COLO668 (cell line): ENCODE measurements at regions not wholly inside any gene's neighbourhood (a gene's known extent, or its start where the extent isn't known, plus 50 kb on each side); places are given as distances from the start of the nearest gene placed in this dataset.
"Not testable (repeated sequence)": the region's sequence is repeated elsewhere in the genome, so short reads cannot be mapped to it uniquely, and the experiment has no call there.

Experiments used
- DNase-seq: peaks from one replicate; lab custom pipeline; 2025; ENCODE audit not compliant: unreplicated experiment; lab: John Stamatoyannopoulos, UW

DNA sequence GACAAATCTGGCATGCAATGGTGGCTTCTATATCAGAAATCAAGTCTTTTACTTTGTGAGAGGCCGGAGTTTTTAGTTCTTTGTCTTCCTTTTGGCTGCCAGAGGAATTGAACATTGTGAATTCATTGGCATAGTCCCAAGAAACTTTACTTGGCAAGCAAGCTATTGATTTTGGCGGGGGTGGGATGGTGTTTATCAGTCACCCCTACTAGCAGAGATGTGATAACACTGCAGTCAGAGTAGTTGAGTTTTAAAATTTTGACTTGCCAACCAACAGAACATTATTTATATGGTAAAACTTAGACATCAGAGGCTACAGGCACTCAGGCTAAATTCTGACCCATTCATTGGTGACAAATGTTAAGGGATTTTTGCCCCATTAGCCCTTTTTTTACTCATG, 129.7 kb downstream of the FAM72C start:
- not testable (repeated sequence) for DNase-seq

DNA sequence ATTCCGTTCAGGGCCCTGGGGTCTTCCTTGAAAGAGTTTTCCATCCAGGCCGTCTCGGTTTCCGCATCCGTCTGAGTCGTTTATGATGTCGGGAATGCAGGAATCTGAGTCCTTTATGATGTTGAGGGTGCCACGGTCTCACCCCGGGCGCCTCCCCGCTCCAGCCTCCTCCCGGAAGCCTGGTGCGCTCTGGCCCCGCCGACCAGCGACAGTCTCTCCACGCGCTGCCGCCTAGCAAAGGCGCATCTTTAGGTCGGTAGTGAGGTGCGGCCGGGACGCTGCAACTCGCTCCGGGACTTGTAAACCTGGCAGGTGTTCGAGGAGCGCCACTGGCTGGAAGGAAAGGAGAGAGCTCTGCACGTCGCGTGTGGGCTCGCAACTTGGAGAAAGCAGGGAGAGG, 132.6 kb downstream of the FAM72C start:
- not testable (repeated sequence) for DNase-seq

DNA sequence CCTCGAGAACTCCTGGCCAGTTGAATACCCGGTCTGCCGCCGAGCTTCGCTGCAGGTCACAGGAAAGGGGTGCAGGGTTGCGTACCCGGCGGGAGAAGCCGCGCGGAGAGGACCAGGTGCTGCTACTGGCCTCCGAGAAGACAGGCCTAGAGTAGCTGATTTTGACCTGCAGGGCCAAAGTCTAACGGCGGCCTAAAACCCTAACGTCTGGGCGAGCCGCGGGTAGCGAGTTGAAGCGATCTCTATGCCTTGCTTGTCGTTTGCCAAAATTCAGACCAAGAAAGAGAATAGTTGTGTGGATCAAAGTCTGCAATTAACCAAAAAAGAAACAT, 133.2 kb downstream of the FAM72C start:
- DNase-seq, result not testable (repeated sequence)

DNA sequence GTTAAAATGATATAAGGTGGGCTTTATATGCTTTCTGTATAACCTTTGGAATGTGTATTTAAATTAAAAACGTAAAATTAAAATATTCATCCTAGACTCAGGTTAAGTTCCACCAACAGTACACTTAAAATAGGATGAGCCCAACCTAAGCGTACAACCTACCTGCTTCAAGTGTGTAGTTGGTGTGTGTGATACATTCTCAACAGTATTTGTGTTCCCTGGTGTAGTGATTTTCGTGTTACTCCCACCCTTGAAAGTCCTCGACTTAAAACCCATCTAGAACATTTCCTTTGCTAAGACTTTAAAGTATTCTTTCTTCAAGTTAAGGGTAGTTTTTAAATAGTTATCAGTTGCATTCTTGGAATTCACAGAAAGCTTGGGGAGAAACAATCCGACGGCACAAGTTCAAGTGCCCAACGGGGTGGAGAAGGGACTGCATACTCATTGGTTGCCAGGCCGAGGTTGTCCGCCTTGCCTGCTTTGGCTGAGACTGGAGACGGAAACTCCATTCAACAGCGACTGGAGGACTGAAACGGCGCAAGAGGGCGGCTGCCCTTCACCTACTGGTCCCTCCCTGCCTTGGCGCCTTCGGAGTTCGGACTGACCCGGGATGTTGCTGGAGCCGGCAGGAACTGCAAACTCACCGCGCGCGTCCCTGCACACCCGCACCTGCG, 133.7 kb downstream of the FAM72C start:
- DNase-seq, result not testable (repeated sequence)

DNA sequence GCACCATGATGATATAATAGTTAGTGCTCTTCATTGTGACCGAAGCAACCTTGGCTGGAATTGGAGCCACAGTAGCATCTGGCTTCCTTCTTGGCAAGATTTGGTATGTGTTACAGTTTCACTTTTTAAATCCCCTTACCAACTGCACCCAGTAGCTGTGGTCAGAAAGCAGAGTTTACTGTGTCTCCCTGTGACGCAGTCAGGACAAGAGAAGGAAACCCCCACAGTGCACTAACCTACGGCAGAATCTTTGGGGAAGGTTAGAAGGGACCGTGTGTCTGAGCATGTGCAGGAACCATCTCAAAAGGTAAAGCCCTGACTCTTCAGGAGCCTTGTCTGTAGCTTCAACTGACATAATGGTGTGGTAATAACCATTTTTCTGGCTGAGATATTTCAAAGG, 138.4 kb downstream of the FAM72C start:
- not testable (repeated sequence) for DNase-seq

DNA sequence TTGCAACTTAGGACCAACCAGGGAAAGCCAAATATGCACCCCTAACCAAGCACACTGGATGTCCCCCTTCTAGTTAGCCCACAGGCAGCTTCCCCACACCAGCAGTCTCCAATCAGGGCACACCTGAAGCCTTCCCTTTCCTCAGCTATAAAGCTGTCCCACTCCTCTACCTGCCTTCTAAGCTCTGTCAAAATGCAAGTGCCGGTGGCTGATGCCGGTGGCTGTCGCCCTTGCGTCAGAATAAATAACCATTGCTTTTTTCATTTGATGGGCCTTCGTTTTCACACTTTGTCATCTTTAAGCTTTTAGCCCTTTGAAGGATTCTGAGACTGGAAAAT, 139.4 kb downstream of the FAM72C start:
- DNase-seq, result not testable (repeated sequence)

DNA sequence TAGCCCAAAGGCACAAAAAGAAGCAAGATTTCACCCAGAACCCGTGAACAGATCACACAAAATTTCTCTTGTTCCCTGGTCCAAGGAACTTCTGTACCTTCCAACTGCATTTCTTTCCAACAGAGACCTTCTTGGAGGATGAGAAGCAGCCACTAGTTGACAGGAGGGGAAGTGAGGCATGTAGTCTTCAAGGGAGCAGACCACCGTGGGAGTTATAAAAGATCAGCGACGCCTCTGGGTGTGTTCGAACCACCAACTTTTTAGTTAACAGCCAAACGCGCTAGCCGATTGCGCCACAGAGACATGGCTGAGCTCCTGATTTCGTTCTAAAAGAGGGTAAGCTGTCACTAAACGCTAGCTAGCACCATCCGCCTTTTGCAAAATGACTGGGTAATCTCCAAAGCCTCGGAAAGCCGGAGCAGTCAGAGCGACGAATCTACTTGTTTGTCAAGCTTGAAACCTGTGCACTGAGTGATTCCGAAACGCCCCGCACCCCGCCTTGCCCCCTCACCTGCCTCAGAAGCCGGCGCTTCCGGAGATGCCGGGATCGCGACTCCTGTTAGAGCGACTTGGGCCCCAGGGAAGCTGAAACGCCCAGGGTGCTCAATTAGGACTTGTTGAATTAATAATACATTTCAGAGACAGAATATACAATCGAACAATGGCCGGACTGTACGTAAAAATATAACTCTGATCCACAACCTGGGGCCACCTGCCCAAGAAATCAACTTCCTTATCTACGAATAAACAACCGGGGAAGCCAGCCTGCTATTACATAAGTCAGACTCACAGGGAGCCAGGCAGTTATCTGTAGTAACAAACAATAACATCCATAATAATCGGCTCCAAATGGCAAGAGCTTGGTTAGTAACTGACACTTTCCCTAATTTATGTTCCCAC, 140.1 kb downstream of the FAM72C start:
- DNase-seq, result not testable (repeated sequence)

DNA sequence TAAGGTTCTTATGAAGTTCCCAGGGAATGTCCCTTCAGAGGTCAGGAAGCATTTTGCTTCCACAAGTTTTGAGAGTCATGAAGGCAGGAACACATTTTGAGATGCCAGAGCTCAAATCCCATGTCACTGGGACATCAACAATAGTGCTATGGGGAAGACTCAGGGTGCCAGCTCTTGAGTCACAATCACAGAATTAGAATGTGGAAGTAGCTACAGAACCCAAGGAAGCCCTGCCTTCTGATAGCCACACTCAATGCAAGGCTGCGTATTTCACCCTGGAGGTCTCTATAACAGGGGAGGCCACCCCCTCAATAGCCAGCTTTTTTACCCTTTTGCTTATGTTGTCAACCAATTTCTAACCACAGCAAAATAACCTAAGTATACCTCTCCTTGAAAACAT, 145.6 kb downstream of the FAM72C start:
- not testable (repeated sequence) for DNase-seq

DNA sequence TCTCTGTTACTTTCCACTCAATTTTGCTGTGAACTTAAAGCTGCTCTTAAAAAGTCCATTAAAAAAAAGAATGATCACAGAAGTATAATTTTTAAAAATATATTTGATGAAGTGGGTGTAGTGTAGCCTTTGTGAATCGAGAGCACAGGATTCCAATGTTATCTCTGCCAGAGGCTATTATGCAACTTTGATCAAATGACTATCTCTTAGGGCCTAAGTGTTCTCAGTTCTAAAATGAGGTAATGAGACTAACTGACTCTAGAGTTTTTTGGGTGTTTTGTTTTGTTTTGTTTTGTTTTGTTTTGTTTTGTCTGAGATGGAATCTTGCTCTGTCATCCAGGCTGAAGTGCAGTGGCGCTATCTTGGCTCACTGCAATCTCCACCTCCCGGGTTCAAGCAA, 147.5 kb downstream of the FAM72C start:
- not testable (repeated sequence) for DNase-seq

DNA sequence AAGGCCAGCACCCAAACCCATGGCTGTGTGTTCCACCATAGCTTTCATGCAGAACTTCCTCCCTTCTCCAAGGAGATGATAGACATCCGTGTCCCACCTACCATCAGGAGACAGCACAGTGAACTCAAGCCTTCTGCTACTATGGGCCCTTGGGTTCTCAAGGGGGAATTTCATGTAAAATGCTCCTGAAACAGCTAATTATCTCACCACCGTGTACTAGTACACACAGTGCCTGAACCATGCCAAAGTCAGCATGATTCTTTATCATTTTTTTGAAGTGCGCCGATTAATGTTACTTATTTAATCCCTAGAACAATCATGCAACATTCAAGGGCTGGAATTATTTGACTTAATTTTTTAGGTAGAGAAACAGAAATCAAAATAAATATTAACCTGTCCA, 151.7 kb downstream of the FAM72C start:
- not testable (repeated sequence) for DNase-seq

DNA sequence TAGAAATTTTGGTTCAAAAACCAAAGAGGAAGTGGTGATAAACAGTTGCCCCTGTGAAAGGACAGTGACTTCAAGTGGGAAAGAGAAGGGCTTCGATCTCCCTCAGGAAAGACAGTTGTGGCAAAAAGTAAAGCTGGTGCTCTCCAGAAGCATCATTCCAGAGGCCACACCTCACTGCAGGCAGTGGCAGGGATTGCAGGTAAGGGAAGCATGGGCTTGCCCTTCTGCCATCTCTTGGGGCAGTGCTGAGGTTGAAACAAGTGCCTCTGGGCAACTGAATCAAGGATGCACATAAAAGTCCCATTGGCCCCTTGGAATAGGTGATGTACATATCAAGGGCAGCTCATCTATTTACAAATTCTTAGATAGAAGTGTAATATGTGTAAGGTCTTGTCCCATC, 155.4 kb downstream of the FAM72C start:
- not testable (repeated sequence) for DNase-seq

DNA sequence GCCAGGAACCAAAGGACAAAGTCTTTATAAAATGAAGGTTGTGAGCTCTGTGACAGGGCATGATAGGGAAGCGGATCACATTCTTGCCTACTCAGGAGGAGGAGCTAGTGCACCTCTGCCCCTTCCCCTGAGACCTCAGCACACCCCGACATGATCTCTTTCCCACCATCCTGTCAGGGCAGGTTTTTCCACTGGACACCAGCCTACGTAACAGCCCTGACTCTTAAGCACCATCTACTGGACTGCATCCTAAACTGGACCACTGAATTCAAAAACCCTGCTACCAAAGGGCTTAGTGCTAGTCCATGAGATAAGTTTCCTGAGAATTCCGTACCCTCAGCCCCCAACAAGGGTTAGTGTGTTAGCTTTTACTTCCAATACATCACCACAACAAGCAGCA, 166.4 kb downstream of the FAM72C start:
- DNase-seq, result not testable (repeated sequence)

DNA sequence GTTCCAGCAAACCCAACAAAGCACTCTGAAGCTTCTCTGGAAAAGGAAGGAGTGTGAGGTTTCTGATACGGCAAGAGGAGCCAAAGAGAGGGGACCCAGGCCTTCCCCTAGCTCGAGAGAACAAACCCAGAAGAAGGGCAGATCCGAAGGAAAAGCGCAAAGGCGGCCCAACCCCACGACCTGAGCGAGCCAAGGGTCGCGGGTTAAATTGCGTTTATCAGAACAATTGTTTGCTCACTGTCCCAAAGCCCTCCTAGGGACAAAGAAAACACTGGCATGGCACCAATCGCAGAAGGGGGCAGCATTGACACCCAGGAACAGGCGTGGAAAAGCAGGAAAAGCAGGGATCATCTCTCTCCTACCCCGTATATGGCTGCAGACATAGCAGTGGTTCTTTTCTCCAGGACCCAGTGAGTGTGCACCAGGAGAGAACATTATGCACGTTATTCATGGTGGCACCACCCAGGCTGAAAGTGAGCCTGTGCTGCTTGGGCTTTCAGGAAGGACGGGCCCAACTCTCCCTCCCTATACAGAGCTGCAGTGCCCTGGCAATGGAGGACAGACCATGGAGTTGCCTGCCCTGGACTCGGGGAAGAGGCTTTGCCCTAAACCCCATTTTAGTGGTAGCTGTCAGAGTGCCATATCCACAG, 167.0 kb downstream of the FAM72C start:
- not testable (repeated sequence) for DNase-seq

DNA sequence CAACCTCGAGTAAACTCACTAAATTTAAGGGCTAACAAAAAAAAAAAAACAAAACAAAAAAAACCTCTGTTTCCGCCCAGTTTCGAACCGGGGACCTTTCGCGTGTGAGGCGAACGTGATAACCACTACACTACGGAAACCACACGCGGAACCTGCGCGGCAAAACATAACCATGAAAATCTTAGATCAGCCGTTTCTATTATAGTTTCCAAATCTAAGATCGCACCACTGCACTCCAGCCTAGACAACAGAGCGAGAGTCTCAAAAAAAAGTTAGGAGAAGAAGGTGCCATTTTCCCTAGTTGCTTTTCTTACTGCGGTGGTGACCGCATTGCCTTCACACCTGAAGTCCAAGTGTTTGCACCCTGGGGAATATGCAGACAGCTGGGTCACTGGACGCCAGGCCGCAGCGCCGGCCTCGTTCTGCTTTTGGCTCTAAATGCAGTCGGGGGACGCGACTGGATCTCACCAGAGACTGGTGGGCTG, 167.8 kb downstream of the FAM72C start:
- not testable (repeated sequence) for DNase-seq

DNA sequence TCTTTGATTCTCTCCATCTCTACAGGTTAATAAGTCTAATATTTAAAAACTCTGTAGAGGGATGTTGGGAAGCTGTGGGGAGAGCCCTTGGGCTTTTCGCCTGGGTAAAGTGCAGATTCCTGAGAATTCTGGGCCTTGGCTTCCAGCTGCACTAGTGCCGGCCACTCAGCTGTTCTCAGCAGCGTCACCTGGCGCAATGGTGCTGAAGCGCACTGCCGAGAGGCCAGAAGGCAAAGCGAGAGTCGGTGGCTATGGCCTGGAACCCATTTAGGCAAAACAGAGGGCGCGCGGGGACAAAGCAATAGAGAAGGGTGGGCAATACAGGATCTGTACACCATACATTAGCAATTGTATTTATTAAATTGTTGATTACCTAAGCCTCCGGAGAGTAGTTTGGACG, 168.7 kb downstream of the FAM72C start:
- DNase-seq, result not testable (repeated sequence)

DNA sequence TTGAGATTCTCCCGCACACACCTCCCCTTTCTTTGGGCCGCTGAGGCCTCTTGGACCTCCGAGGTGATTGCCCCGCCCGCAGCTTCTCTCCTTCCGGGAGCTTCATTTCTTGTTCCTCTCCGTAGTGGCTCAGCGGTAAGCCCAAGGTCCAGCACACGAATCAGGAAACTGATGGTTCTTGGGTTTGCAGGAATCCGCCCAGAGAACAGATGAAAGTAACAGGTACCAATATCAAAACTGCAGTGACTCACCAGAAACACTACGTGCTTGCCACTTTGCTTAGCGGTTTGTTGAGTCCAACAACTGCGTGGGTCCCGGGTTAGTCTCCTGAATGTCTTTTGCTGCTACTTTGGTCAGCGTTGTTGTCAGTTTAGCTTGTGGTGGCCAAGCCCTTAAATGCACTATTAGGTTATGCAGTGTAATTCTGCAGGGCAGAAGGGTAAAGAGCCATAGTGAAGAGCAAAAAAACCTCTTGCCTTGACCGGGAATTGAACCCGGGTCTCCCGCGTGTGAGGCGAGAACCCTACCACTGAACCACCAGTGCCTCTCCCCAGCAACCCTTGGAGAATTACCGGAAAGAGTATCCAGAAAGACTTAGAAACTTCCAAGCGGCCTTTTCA, 172.1 kb downstream of the FAM72C start:
- not testable (repeated sequence) for DNase-seq

DNA sequence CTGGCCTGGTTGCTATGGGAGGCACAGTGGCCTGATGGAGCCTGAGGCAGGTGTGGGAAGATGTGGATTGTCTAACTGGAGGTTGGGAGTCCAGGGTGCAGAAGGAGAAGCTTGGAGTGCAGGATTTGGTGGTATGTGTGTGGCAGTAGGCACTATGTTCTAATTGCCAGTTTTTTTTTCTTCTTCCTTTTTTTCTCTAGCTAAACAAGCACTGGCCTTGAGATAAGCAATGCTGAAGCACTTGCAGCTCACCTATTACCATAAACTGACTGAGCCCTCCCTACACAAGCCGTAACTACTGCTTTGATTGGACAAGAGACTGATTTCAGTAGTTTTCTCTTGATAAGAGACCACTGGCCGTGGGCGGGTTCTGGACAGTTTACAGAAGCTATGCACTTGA, 175.4 kb downstream of the FAM72C start:
- not testable (repeated sequence) for DNase-seq

DNA sequence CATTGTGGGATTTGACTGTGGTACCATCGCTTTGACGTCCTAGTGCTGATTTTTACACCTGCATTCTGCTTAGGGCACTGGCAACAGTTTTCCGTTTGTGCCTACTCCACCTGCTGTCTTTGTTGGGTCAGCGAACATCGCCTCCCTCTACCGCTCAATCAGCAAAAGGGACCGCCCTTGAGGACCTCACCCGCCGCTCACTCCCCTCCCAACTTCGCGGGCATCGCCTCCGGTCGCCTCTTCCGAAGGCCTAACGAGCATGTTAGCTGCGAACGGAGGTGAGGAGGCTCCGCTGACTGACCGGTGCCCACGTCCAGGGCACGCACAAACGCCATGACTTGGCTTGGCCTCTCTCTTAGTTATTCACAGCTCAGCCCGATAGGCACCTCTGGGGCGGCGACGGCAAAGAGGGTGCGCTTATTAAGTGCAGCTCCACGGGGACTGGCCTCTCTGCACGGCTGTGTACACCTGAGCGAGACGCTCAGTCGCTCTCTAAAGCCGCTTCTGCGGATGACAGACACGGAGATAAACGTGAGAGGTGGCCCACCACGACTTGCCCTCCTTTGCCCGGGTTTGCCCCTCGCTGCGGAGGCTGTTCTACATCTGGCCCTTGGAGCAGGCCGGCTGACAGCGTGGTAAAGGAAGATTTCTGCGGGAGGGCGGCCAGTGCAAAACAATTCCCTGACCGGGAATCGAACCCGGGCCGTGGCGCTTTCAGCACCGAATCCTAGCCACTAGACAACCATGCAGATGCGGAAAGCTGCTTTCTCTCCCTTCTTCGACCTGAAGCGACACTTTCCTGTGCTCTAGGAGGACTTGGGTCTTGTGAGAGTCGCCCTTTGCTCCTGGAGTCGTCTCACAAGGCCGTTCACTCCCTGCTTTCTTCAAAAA, 179.5 kb downstream of the FAM72C start:
- not testable (repeated sequence) for DNase-seq

DNA sequence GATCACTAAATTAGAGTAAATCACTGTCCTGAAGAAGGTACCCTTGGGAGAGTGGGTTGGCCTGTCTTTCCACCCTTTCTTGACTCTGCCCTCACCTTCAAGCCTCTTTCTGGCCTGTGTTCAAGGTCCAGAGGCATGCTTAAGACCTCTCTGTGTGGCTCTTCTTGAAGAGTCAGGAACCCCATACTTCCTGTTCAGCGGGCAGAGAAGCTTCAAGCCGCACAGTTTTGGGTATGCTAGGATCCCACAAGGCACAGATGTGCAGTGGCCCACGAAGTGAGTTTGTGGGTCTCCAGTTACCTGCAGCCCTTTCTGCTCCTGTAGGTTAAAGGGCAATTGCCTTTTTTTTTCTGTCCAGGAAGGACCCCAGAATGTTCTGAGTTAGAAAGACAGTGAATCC, 185.4 kb downstream of the FAM72C start:
- not testable (repeated sequence) for DNase-seq

DNA sequence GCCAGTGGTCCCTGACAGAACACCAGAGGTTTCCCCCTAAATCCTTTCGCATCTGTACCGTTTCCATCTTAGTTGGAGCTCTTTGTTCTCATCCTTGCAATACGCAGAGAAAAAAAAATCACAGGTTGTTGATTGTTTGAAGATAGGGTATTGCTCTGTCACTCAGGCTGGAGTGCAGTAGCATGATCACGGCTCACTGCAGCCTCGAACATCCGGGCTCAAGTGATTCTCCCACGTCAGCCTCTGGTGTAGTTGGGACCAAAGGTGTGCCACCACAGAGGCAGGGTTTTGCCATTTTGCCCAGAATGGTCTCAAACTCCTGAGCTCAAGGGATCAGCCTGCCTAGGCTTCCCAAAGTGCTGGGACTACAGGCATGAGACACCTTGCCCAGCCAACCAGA, 185.9 kb downstream of the FAM72C start:
- not testable (repeated sequence) for DNase-seq
